ENCODE measurements at regions not wholly inside any gene's neighbourhood (a gene's known extent, or its start where the extent isn't known, plus 50 kb on each side); places are given as distances from the start of the nearest gene placed in this dataset.

DNA sequence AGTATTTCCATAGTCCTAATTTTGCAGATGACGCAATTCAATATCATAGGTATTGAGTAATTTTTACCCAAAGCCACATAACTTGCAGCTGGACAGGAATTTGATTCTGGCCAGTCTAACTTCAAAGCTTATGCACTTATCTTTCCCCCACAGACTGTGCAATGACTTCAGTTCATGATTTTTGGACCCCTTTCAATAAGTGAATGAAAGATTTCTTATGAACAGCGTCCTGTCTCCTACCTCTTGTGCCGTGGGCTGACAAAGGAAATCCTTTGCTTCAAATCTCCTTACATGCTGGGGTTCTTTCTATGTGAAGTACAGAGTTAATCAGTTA, 217.7 kb upstream of the KIRREL3 start:
- Mint-ChIP-seq H3K9me3 (no peaks in the 10 kb centered on the region), H3K27me3 (no peaks in the 10 kb centered on the region), H3K4me3 (no peak overlapping the region), H3K36me3 (no peaks in the 10 kb centered on the region), H3K27ac (no peak overlapping the region), H3K4me1 (no peaks in the 10 kb centered on the region)
- ATAC-seq (replicated peaks) (no peak), DNase-seq (no peak)

GRCh38 chr11:127217452-127218274, 217.1 kb upstream of the KIRREL3 start:
- H3K27ac Mint-ChIP-seq, result no peak overlapping the region
- H3K4me3 Mint-ChIP-seq, result no peak overlapping the region
- no peak for ATAC-seq (replicated peaks)
- H3K9me3 Mint-ChIP-seq, result no peaks in the 10 kb centered on the region
- no peaks in the 10 kb centered on the region for H3K4me1 Mint-ChIP-seq
- DNase-seq, result no peak
- H3K36me3 Mint-ChIP-seq, result no peaks in the 10 kb centered on the region
- H3K27me3 Mint-ChIP-seq, result no peaks in the 10 kb centered on the region

DNA sequence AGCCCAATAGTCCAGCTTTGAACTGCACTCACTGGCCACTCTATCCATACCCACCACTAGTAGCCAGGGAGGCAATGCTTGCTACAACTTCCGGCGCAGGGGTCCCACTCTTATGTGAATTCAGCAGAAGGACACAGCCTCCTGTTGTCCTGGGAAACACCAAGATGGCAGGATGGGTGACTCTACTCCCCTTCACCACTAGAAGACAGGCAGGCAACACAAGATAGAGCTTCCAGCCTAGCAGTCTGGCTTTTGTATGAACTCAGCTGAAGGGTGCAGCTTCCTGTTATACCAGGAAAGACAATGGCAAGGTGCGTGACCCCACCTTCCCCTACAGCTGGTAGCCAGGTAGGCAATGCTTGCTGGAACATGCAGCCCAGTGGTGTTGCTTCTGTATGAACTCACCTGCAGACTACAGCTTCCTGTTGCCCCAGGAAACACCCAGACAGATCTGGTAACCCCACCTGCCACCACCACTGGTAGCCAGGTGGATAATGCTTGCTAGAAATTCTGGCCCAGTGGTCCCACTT, 205.2 kb upstream of the KIRREL3 start:
- H3K27me3 Mint-ChIP-seq, result no peaks in the 10 kb centered on the region
- no peak for ATAC-seq (replicated peaks)
- no peak overlapping the region for H3K4me3 Mint-ChIP-seq
- H3K36me3 Mint-ChIP-seq, result no peaks in the 10 kb centered on the region
- no peak overlapping the region for H3K27ac Mint-ChIP-seq
- DNase-seq, result no peak
- no peaks in the 10 kb centered on the region for H3K4me1 Mint-ChIP-seq
- peaks cover 7 to 12% of the 10 kb centered on the region in 2 donors for H3K9me3 Mint-ChIP-seq

DNA sequence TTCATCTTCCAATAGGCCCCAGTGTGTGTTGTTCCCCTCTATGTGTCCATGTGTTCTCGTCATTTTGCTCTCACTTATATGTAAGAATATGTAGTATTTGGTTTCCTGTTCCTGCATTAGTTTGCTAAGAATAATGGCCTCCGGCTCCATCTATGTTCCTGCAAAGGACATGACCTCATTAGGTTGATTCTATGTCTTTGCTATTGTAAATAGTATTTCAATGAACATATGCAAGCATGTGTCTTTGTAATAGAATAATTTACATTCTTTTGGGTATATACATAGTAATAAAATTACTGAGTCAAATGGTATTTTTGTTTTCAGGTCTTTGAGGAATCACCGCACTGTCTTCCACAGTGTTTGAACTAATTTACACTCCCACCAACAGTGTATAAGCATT, 202.9 kb upstream of the KIRREL3 start:
- no peak for DNase-seq
- Mint-ChIP-seq H3K27ac (no peak overlapping the region), H3K36me3 (no peaks in the 10 kb centered on the region), H3K9me3 (peaks cover 2 to 9% of the 10 kb centered on the region in 2 donors), H3K4me3 (no peak overlapping the region), H3K27me3 (no peaks in the 10 kb centered on the region), H3K4me1 (no peaks in the 10 kb centered on the region)
- no peak for ATAC-seq (replicated peaks)

DNA sequence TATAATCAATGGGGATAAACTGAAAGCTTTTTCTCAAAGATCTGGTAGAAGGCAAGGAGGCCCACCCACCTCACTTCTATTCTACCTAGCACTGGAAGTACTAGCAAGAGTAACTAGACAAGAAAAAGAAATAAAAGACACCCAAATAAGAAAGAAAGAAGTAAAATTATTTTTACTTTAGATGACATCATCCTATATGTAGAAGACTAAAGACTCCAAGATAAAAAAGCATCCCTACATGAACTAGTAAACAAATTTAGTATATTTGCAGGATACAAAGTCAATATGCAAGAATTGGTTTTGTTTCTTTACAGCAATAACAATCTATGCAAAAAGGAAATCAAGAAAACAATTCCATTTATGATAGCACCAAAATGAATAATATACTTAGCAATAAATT, 201.5 kb upstream of the KIRREL3 start:
- DNase-seq (no peak), ATAC-seq (replicated peaks) (no peak)
- Mint-ChIP-seq H3K4me3 (no peak overlapping the region), H3K27me3 (no peaks in the 10 kb centered on the region), H3K27ac (no peak overlapping the region), H3K4me1 (no peaks in the 10 kb centered on the region), H3K9me3 (peaks cover 0 to 7% of the 10 kb centered on the region in 2 donors), H3K36me3 (no peaks in the 10 kb centered on the region)

DNA sequence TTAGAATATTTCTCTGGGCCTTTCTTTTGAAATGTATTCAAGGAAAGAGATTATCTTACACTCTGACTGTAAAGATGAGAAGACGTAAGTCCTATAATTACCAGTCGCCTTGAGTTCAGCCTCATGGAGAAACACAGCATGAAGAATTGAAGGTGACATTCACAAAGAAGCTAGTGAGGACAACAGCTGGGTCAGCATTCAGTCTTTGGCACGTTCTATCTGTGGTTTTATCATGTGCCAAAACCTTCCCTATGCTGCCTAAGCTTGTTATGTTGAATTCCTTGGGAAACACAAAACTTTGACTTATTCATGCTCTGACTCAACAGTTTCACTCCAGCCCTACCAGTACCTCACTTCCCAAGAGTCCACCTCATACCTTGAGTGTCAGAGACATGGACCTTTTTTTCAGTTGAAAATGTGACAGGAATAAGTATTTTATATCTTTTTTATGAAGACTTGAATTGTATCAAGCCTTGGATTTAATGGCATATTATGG, 198.8 kb upstream of the KIRREL3 start:
- H3K27ac Mint-ChIP-seq, result no peak overlapping the region
- ATAC-seq (replicated peaks) (no peak), DNase-seq (no peak)
- H3K9me3 Mint-ChIP-seq, result peaks cover 0 to 3% of the 10 kb centered on the region in 2 donors
- H3K27me3 Mint-ChIP-seq, result no peaks in the 10 kb centered on the region
- no peaks in the 10 kb centered on the region for H3K36me3 Mint-ChIP-seq
- H3K4me3 Mint-ChIP-seq, result no peak overlapping the region
- no peaks in the 10 kb centered on the region for H3K4me1 Mint-ChIP-seq

GRCh38 chr11:127195501-127196120, 195.0 kb upstream of the KIRREL3 start:
- H3K9me3 Mint-ChIP-seq, result no peaks in the 10 kb centered on the region
- H3K4me1 Mint-ChIP-seq, result no peaks in the 10 kb centered on the region
- H3K36me3 Mint-ChIP-seq, result no peaks in the 10 kb centered on the region
- H3K27ac Mint-ChIP-seq, result no peak overlapping the region
- no peak for ATAC-seq (replicated peaks)
- no peak for DNase-seq
- H3K27me3 Mint-ChIP-seq, result no peaks in the 10 kb centered on the region
- H3K4me3 Mint-ChIP-seq, result no peak overlapping the region

- Mint-ChIP-seq H3K4me1 (no peaks in the 10 kb centered on the region), H3K27ac (no peak overlapping the region), H3K9me3 (peaks cover 0 to 2% of the 10 kb centered on the region in 2 donors), H3K27me3 (no peaks in the 10 kb centered on the region), H3K36me3 (no peaks in the 10 kb centered on the region), H3K4me3 (no peak overlapping the region)
- DNase-seq, result no peak
- ATAC-seq (replicated peaks), result no peak
These were observed 194.0 kb upstream of the KIRREL3 start for GRCh38 chr11:127194521-127194920.

DNA sequence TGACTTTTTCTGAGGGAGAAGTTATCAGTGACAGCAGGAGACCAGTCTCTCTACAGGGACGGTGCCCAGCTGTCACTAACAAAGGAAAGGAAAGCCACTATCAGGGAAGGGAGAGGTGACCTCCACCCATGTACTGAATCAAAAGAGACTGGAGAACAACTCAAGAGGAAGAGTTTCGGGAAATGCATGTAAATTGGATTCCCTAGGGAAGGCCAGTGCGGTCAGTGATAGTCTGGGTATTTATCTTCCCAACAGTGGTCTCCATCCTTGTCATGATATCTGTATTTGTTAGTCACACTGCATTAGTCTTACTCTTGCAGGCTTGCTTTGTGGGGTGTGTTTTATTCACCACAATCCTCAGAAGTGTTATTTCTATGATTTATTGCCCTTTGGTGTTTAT, 193.4 kb upstream of the KIRREL3 start:
- Mint-ChIP-seq H3K27ac (no peak overlapping the region), H3K36me3 (no peaks in the 10 kb centered on the region), H3K27me3 (no peaks in the 10 kb centered on the region), H3K4me1 (no peaks in the 10 kb centered on the region), H3K4me3 (no peak overlapping the region), H3K9me3 (peaks cover 0 to 2% of the 10 kb centered on the region in 2 donors)
- no peak for DNase-seq
- ATAC-seq (replicated peaks), result no peak

GRCh38 chr11:127191689-127192088, 191.1 kb upstream of the KIRREL3 start:
- Mint-ChIP-seq H3K9me3 (peaks cover 2 to 6% of the 10 kb centered on the region in 2 donors), H3K4me1 (no peaks in the 10 kb centered on the region), H3K36me3 (no peaks in the 10 kb centered on the region), H3K27me3 (peaks cover 0 to 4% of the 10 kb centered on the region in 2 donors), H3K4me3 (no peak overlapping the region), H3K27ac (no peak overlapping the region)
- ATAC-seq (replicated peaks) (no peak), DNase-seq (no peak)

DNA sequence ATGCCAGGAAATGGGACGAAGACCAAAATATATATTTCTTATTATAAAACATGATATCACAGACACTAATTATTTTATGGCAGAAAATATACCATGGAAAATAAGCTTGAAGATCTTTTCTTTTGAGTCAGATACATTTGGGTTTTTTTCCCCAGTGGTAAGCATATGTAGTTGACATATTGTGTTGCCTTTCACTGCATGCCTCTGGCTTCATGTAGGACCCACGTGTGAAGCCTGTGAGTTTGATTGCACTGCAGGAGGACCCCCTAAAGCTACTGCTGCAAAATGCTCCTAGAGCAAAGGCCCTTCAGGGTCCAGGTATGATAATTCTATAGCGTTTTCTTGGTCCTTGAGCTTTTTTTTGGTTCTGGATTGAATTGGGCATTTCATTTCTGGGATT, 190.7 kb upstream of the KIRREL3 start:
- Mint-ChIP-seq H3K27me3 (peaks cover 0 to 4% of the 10 kb centered on the region in 2 donors), H3K36me3 (no peaks in the 10 kb centered on the region), H3K4me3 (no peak overlapping the region), H3K27ac (no peak overlapping the region), H3K4me1 (no peaks in the 10 kb centered on the region), H3K9me3 (peaks cover 2 to 6% of the 10 kb centered on the region in 2 donors)
- no peak for ATAC-seq (replicated peaks)
- no peak for DNase-seq

DNA sequence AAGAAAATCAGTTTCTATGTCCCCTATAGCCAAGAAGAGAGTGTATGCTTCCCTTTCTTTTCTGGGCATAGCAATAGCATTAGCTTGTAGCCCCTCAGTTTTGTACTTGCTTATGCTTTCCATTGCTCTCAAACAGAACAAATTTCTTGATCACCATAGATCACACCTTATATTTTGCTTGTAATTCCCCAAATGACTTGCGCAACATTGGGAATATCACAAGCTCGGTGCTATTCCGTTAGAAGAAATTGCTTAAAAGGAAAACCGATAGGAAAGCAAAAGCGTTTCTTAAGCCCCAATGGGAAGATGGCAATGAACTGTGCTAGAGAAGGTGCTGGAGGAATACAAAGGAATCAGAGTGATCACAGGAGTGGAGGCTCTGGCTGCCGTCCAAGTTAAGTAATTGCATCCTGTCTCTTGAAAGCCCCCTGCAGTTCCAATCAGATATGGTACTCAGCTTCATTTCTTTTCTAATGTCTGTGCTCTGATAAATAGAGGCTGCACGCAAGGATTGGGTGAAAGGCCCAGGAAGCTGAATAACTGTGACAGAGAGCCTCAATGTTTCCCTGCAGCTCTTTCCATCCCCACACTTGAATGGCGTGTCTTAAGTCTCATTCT, 182.1 kb upstream of the KIRREL3 start:
- Mint-ChIP-seq H3K27me3 (peaks cover 0 to 4% of the 10 kb centered on the region in 2 donors), H3K4me3 (no peak overlapping the region), H3K36me3 (no peaks in the 10 kb centered on the region), H3K4me1 (no peaks in the 10 kb centered on the region), H3K9me3 (peaks cover 0 to 2% of the 10 kb centered on the region in 2 donors), H3K27ac (no peak overlapping the region)
- ATAC-seq (replicated peaks) (no peak), DNase-seq (no peak)

DNA sequence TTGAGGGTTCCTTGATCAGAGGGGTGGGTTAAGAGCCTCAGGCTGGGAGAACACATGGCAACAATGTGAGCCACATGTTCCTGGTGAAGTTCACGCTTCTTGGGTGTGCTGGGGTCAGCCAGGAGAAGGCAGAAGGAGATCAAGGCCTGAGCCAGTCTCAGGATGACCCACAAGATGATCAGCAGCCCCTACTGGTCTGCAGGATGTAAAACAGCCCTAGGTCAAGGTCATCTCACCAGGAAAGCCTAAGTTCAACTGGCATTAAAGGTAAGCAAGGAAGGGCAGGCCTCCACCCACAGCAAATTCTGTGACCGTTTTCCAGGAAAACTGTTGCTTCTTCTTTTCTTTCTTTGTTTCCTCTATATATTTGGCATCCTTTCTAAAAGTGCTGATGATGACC, 156.7 kb upstream of the KIRREL3 start:
- H3K4me1 Mint-ChIP-seq, result no peaks in the 10 kb centered on the region
- ATAC-seq (replicated peaks) (no peak), DNase-seq (no peak)
- no peak overlapping the region for H3K4me3 Mint-ChIP-seq
- peaks cover 0 to 4% of the 10 kb centered on the region in 2 donors for H3K9me3 Mint-ChIP-seq
- no peaks in the 10 kb centered on the region for H3K27me3 Mint-ChIP-seq
- H3K27ac Mint-ChIP-seq, result no peak overlapping the region
- H3K36me3 Mint-ChIP-seq, result no peaks in the 10 kb centered on the region

GRCh38 chr11:127149410-127149809, 148.8 kb upstream of the KIRREL3 start:
- no peaks in the 10 kb centered on the region for H3K4me1 Mint-ChIP-seq
- ATAC-seq (replicated peaks) (no peak), DNase-seq (no peak)
- no peaks in the 10 kb centered on the region for H3K27me3 Mint-ChIP-seq
- H3K9me3 Mint-ChIP-seq, result peaks cover under 1 to 4% of the 10 kb centered on the region in 2 donors
- H3K27ac Mint-ChIP-seq, result no peak overlapping the region
- no peak overlapping the region for H3K4me3 Mint-ChIP-seq
- no peaks in the 10 kb centered on the region for H3K36me3 Mint-ChIP-seq

- peaks cover 0 to 3% of the 10 kb centered on the region in 2 donors for H3K9me3 Mint-ChIP-seq
- no peak for ATAC-seq (replicated peaks)
These were observed 142.7 kb upstream of the KIRREL3 start for GRCh38 chr11:127143251-127143650.

More at GRCh38 chr11:127143251-127143650, 142.7 kb upstream of the KIRREL3 start:
- no peaks in the 10 kb centered on the region for H3K4me1 Mint-ChIP-seq
- no peak overlapping the region for H3K4me3 Mint-ChIP-seq
- H3K36me3 Mint-ChIP-seq, result no peaks in the 10 kb centered on the region
- no peak overlapping the region for H3K27ac Mint-ChIP-seq
- DNase-seq, result no peak
- peaks cover 0 to 7% of the 10 kb centered on the region in 2 donors for H3K27me3 Mint-ChIP-seq
